ENCODE measurements at regions not wholly inside any gene's neighbourhood (a gene's known extent, or its start where the extent isn't known, plus 50 kb on each side); places are given as distances from the start of the nearest gene placed in this dataset.

GRCh38 chrX:88437563-88437962 lies 309.5 kb upstream of the CPXCR1 start:
- DNase-seq: no peak

- DNase-seq: no peak
Measured at GRCh38 chrX:88438209-88438608, 308.8 kb upstream of the CPXCR1 start.

GRCh38 chrX:88439935-88440334 lies 307.1 kb upstream of the CPXCR1 start:
- no peak for DNase-seq

Data from activated CD4-positive, alpha-beta T cell treated with anti-CD3 and anti-CD28 coated beads, Interleukin-2, Interleukin-6, amounts not matched to agents 100 ng/mL and 50 ng/mL, durations not matched to agents 16 hours and 8 hours (primary cell).